ENCODE measurements at regions not wholly inside any gene's neighbourhood (a gene's known extent, or its start where the extent isn't known, plus 50 kb on each side); places are given as distances from the start of the nearest gene placed in this dataset.
A peak's percentile ranks its signal among the peaks of the same experiment; 100 is the strongest.

GRCh38 chr6:165086814-165087213, 222.6 kb downstream of the C6orf118 start:
- DNase-seq (ENCODE audit: low read depth in 2 of 2), result no peak

GRCh38 chr6:165082636-165083035, 226.8 kb downstream of the C6orf118 start:
- no peak for DNase-seq (ENCODE audit: low read depth in 2 of 2)

GRCh38 chr6:165081944-165082532, 227.4 kb downstream of the C6orf118 start:
- DNase-seq (ENCODE audit: low read depth in 2 of 2), result no peak

- DNase-seq (ENCODE audit: low read depth in 2 of 2), result no peak
Observed at GRCh38 chr6:165077876-165078275, 231.5 kb downstream of the C6orf118 start.

GRCh38 chr6:165071906-165072305, 237.5 kb downstream of the C6orf118 start:
- DNase-seq (ENCODE audit: low read depth in 2 of 2), result no peak

- DNase-seq (ENCODE audit: low read depth in 2 of 2), result no peak
Observed at GRCh38 chr6:165060720-165061119, 248.7 kb downstream of the C6orf118 start.

GRCh38 chr6:165059032-165059431, 250.4 kb downstream of the C6orf118 start:
- peak; percentile 25 to 28 for DNase-seq (ENCODE audit: low read depth in 2 of 2)

GRCh38 chr6:165056292-165056691, 253.1 kb downstream of the C6orf118 start:
- DNase-seq (ENCODE audit: low read depth in 2 of 2), result no peak

- DNase-seq (ENCODE audit: low read depth in 2 of 2), result peak; percentile 13 to 22
Observed at GRCh38 chr6:165055231-165055630, 254.2 kb downstream of the C6orf118 start.

- no peak for DNase-seq (ENCODE audit: low read depth in 2 of 2)
Observed at GRCh38 chr6:165052561-165053480, 256.6 kb downstream of the C6orf118 start.

- DNase-seq (ENCODE audit: low read depth in 2 of 2), result no peak
Observed at GRCh38 chr6:165049362-165049761, 260.0 kb downstream of the C6orf118 start.

- DNase-seq (ENCODE audit: low read depth in 2 of 2), result no peak
Observed at GRCh38 chr6:165047952-165048351, 261.5 kb downstream of the C6orf118 start.

- no peak for DNase-seq (ENCODE audit: low read depth in 2 of 2)
Observed at GRCh38 chr6:165045631-165046030, 263.8 kb downstream of the C6orf118 start.

GRCh38 chr6:165042912-165043311, 266.5 kb downstream of the C6orf118 start:
- DNase-seq (ENCODE audit: low read depth in 2 of 2), result no peak

GRCh38 chr6:165040440-165040839, 269.0 kb downstream of the C6orf118 start:
- DNase-seq (ENCODE audit: low read depth in 2 of 2), result no peak

GRCh38 chr6:165034271-165034741, 275.1 kb downstream of the C6orf118 start:
- no peak for DNase-seq (ENCODE audit: low read depth in 2 of 2)

GRCh38 chr6:165031502-165031901, 277.9 kb downstream of the C6orf118 start:
- DNase-seq (ENCODE audit: low read depth in 2 of 2), result no peak

- DNase-seq (ENCODE audit: low read depth in 2 of 2), result no peak
Observed at GRCh38 chr6:165025040-165025439, 284.4 kb downstream of the C6orf118 start.

GRCh38 chr6:165019681-165020080, 289.7 kb downstream of the C6orf118 start:
- no peak for DNase-seq (ENCODE audit: low read depth in 2 of 2)

GRCh38 chr6:165015676-165016075, 293.7 kb downstream of the C6orf118 start:
- DNase-seq (ENCODE audit: low read depth in 2 of 2), result no peak

GRCh38 chr6:165013701-165014100, 295.7 kb downstream of the C6orf118 start:
- DNase-seq (ENCODE audit: low read depth in 2 of 2), result no peak

GRCh38 chr6:165012183-165012582, 297.2 kb downstream of the C6orf118 start:
- no peak for DNase-seq (ENCODE audit: low read depth in 2 of 2)
